Stimulated activated CD4-positive, alpha-beta T cell treated with anti-CD3 and anti-CD28 coated beads, TNF-alpha, amount 100 ng/mL, for 48 hours (primary cell): ENCODE measurements at regions not wholly inside any gene's neighbourhood (a gene's known extent, or its start where the extent isn't known, plus 50 kb on each side); places are given as distances from the start of the nearest gene placed in this dataset.
"Not testable (repeated sequence)": the region's sequence is repeated elsewhere in the genome, so short reads cannot be mapped to it uniquely, and the experiment has no call there.

ENCODE experiments used
- DNase-seq, 3 donors: peaks; one replicate each; pipeline ENCODE4 v3.0.0-alpha.2; 2020; ENCODE audit warnings: low read depth in 3 of 3

DNA sequence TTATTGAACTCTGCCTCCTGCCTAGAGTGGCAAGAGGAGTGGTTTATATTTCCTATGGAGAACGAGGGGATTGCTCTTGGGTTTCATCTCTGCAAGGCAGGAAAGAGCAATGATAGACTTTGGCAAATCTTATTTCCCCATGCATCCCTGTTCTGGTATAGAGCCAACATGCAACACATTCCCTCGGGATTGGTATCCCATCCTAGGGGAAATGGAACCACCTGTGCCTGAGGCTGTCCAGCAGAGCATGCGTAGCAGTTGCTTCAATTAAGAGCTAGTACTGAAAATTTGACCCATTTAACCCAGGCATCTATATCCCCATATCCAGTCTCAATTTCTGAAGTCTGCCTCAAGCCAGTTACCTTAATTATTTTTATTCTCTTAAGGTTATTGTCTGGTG, 205.3 kb downstream of the KCNS3 start:
- DNase-seq = no peak

DNA sequence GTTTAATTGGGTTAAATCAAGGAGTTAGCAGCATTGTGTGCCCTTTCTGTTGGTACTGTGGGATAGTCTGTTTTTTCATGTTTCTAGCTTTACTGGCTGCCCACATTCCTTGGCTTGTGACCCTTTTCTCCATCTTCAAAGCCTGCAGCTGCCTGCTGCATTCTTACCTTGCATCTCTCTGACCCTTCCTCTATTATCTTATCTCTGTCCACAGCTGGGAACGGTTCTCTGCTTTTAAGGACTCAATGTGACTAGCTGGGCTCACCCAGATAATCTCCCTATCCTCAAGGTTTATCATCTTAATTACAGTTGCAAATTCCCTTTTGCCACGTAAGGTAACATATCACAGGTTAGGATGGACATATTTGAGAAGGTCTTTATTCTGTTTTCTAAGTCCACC, 199.7 kb downstream of the KCNS3 start:
- no peak for DNase-seq

DNA sequence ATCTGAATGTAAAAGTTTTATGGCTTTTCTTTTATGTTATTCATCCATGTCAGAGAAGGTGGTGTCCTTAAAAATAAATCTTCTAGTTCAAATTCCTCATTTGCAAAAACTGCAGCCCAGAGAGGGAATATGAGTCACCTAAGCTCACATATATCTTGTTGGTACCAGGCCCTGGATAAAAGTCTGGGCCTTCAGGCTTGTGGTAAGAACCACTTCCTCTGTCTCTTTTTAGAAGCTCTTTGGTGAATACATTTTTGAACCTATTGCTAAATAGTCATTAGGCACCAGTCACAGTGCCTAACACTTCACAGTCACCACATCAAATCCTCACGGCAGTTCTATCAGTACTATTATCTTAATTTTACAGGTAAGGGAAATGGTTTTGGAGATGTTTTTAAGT, 199.2 kb downstream of the KCNS3 start:
- no peak for DNase-seq

DNA sequence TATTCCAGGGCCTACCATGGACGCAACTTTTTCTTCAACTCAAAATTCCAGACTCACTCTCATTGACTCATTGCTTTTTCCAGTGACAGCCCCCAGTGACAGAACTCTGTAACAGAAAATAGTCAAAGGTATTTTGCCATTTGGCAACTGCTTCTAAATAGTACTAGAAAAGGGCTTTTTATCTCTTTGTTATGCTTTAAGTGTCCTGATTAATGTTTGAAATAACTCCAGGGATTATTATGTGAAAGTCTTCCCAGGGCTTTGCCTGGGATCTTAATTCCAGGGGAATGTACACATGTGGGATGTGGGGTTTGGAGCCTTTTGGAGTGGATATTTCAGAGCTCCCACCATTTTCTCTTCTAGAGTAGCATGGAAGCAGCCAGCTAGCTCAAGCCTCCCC, 198.8 kb downstream of the KCNS3 start:
- no peak for DNase-seq

DNA sequence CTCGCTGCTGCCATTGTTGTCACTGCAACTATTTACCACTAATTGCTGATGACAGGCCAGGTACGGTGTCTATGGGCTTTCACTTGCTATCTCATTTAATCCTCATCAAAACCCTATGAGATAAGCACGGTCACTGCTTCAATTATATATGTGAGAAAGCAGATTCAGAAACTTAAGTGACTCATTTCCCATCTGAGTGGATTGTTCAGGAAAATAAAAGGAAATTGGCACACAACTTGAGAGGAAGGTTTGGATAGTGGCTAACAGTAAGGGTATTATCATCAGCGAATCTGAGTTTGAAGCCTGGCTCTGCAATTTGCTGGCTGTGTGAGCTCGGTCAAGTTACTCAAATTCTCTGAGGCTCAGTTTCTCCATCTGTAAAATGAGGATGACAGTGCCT, 196.0 kb downstream of the KCNS3 start:
- DNase-seq = no peak

DNA sequence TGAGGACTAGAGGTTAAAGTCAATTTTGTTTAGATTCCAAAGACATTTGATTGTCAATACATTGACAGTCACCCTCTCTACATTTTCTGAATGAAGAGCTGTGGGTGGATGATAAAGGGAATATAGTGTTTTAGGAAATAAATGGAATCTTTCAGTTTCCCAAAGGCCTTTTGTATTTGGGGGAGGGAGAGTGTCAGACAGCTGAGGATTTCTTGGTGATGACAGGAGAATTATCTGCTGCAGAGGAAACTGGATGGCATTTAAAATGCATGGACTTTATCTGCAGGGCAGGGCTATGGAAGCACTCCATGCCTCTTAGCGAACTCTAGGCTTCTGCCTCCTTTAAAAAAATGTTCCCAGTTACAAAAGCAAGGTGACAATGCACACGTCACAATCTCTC, 195.1 kb downstream of the KCNS3 start:
- no peak for DNase-seq

DNA sequence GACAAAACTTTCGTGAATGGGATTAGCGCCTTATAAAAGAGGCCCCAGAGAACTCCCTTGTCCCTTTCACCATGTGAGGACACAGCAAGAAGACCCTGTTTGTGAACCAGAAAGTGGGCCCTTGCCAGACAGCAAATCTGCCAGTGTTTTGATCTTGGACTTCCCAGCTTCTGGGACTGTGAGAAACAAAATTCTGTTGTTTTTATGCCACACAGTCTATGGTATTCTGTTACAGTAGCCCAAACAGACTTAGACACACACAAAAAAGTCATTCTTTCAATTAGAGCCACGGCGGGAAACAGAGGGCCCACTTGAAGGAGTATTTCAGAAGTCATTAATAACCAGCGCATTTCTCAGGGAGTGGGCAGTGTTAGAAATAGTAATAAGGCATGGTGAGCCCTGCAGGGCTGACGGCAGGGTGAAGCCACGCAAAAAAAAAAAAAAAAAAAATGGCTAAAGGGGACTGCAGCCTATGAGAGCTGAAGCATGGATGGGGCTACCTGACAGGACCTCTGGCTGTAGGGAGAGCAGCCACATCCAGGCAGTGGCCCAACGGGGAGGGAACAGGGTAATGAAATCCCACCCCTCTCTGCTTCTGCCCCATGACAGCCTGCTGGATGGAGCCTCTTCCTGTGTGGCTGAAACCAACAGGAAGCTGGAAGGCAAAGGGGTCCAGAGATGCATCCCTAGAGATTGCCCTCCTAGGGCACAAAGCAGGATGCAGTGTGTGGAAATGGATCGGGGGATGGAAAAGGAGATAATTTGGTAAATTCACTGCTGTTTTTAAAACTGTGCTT, 189.3 kb downstream of the KCNS3 start:
- DNase-seq = no peak

DNA sequence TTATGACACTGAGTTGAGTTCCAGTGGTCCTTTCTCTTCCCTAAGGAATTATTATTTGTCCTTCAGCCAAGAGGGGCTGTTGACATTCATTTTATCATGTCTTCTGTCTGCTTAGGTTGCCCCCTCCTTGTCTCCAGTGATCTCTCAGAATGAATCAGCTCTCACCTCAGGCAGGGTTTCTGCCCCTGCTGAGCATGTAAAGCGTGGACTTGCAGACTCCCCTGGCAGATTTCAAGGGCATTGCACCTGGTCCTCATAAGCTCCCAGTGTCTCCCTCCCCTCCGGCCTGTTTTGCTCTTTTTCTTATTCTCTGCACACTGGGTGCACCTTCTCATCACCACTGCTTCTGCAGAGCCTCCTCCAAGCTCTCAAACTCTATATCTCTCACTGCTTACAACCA, 188.4 kb downstream of the KCNS3 start:
- no peak for DNase-seq

DNA sequence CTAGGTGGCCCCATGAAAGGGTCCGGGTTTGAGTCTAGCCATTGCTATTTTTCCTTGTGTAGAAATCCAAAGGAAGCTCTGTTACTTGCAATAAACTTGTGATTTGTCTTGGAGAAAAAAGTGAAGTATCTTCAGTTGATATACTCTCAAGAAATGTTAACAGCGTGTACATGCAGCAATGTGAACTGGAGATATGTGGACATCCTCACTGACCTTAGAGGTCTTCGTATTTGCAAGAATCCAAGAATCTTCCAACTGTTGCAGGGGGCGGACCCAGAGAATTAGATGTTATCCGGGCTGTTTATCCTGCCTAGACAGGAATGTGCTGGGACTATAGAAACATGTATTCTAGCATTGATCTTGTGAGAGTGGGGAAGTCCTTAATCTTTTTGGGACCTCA, 187.6 kb downstream of the KCNS3 start:
- no peak for DNase-seq

DNA sequence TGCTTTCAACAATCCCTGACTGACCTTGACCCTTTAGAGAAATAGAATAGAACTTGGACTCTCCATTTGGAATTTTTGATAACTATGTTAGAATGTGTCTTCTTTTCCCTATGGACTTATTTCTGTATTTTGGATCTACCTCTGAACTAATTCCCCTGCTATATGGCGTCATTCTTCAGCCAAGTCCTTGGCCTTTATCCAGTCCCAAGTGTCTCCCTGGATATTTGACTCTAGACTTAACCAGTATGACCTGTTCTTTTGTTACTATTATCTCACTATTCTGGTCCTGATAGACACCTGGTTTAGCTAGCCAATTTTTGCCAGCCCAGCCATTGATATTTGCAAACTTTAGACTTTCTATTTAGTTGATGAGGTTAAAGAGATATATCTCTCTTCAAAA, 186.8 kb downstream of the KCNS3 start:
- no peak for DNase-seq

DNA sequence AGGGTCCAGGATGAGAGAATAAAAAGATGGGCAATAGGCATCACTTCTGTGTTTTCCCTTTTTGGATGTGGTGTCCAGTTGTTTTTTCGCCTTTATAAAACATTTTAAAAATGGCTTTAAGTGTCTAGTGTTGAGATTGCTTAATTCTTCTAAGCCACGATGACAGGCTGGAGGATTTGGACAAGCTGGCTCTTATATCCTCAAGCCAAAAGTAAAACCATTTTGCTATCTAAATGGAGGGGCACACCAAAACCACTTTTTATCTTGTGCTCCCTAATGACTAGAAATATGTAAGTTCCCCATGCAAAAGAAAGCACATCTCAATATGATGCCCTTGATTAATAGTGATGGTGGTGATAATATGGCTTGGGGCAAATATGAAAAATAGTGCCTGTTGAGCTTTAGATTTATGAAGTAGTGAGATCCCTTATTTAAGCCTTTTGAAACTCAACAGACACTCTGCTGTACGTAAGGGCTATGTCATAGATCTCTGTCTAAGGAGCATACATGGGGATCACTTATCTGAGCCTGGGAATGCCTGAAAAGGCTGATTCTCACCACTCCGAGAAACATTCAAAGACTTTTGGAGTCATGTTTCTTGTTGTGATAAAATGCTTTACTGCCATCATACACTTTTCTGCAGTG, 185.5 kb downstream of the KCNS3 start:
- DNase-seq = no peak

DNA sequence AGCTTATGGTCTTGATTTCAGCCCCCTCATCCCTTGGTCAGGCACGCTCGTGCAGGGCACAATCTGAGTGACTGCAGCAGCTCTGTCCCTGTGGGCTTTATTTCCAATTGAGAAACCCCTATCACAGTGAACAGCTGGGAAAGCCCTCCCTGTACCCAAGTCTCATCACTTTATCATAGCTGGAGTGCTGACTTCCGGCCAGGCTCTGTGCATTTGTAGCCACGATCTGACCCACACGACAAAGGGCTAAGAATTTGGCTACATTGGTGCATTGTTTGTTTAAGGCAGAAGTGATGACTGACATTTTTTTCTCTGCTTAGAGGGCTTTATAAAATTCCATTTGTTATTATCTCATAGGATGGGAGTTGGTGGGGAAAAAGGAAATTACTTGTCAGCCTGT, 184.4 kb downstream of the KCNS3 start:
- DNase-seq = no peak

DNA sequence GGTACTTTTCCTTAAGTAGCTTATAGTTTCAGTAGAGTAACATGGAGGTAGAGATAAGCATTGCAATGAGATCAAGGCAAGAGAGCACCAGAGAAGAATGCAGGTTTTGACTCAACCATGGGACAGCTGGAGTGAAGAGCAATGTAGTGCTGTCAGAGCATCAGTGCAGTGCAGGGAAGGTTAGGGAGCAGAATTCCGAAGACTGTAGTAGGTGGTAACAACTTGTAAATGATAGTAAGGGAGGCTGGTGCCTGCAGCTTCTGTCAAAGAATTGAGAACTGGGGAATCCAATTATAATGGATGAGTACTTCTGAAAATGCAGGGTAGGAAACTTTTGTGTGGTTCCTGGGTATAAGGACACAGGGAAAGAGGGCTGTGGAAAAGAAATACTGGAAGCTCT, 183.2 kb downstream of the KCNS3 start:
- DNase-seq = no peak

DNA sequence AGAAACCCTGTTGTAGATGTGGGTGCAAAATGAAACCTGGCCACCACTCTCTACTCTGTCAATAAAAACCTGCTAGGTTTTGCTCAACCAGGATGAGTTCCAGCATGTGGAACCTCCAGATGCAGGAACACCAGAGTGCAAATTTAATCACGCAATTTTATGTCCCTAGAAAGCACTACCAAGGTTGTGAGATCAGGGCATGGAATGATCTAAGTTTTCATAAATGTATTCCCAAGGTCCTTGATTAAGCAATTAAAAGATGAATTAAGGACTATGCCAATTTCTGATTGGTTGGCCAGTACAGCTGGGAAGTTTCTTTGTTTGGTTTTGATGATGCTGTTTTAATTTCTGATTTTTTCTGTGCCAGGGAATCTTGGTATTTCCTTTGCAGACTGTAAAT, 179.2 kb downstream of the KCNS3 start:
- DNase-seq = no peak

DNA sequence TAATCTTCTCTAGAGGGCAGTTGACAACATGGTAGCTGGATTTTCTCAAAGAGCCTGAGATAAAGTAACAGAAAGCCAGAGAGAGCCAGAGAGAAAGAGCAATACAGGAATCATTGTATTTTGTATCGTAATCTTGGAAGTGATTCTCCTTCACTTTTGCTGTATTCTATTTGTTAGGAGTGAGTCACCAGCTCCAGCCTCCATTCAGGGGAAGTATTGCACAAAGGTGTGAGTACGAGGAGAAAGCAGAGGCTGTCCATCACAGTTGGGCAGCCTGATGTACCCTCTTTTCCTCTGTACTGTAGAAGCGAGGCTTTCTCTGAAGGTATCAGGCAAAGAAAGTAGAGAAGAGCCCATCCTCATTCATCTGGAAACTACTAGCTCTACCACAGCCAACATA, 176.8 kb downstream of the KCNS3 start:
- no peak for DNase-seq

DNA sequence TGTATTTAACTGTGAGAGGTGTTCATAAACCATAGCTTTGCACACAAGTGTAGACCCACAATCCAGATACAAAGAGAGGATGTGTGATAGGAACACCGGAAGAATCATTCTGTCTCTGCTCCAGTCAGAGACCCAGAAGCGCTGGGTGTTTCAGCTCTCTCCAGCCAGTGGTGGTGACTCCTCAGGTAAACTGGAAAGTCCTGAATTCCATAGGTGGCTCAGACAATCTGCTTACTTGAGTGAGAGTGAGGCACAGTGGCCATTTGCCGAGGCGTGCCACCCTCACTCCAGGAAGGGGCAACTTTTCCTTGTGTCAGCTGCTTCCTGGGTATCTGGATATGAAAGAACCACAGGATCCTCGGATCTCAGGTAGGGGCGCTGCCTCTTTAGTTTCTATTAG, 171.5 kb downstream of the KCNS3 start:
- DNase-seq = no peak

DNA sequence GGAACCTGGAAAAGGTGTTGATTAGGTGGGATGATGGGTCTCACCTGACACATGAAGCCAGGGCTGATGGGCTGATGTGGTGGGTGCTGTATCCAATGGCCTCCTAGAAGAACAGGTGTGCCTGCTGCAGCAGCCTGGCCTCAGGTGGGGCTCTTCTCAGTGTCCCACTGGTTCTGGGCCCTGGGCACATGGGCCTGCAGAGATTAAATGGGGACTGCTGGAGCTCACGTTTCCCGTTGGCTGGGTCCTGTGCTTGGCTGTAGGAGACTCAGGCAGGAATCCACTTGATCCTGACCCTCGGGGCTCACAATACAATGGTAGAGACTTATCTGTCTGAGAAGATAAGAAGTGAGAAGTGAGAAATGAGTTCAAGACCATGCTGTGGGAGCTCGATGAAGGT, 170.9 kb downstream of the KCNS3 start:
- DNase-seq = no peak

DNA sequence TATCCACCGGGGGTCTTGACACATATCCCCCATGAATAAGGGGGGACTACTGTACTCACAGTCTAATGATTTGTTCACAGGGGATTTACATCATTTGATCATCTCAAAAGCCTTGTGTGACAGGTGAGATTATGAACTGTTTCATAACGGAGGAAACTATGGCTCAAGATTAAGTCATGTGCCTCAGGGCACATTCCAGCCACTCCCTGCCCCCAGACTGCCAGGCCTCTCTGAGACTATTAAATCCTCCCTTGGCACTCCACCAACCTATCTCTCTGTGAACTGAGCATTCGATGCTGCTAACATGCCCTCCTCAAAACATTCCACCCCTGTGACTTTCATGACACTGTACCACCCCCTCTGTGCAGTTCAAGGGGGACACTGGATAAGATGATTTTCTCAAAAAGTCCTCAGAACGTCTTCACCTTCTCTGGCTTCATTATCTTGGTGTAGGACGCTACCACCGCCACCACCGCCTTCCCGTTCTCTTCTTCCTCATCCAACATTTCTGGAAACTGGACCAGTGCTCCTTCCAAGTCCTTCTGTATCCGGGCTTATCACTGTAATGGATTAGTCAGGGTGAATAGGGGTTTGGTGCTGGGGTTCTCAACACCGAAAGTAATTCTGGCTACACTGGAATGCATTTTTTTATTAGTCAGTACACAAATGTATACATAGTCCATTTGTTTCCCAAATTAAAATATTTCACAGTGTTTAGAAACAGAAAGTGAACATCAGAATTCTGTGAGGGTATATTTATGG, 169.6 kb downstream of the KCNS3 start:
- DNase-seq = no peak

DNA sequence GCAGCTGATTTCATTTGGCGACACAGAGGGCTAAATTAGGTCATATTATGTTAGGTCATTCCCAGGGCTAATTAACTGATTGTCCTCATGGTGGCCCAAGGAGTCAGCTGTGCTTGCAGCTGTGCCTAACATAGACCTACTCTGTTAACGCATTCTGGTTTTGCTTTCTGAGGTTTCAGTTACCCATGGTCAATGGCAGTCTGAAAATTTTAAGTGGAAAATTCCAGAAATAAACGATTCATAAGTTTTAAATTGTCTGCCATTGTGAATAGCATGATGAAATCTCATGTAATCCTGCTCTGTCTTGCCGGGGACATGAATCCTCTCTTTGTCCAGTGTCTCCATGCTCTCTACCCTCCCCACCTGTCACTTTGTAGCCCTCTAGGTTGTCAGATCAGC, 168.7 kb downstream of the KCNS3 start:
- DNase-seq = no peak

DNA sequence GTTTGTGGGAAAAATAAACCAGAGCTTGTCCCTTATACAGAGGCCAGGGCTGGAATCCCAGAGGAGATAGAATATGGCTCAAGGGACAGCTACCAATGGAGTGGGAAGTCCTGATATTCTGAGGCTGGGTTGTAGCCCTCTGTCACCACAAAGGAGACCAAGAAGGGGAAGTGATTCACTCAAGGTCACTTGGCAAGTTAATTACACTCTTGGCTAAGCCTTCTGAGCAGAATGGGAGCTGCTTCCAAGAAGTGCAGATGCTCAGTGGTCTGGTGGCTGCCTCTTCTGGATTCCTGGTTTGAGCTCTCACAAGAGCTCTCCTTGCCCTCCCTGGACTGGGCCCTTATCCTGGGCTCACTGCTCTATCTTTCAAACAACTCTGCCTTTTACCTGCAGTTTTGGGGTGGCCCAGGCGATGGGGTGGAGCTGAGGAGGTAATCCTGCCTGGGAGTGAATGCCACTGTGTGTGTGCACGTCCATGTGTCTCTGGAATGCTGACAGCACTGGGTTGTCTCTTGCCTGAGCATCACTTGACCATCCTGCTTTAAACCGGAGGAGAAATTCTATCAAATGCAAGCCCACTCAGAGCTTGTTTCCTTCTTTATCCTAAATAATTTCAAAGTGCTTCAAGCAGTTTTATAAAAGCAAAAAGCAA, 168.2 kb downstream of the KCNS3 start:
- DNase-seq = no peak

DNA sequence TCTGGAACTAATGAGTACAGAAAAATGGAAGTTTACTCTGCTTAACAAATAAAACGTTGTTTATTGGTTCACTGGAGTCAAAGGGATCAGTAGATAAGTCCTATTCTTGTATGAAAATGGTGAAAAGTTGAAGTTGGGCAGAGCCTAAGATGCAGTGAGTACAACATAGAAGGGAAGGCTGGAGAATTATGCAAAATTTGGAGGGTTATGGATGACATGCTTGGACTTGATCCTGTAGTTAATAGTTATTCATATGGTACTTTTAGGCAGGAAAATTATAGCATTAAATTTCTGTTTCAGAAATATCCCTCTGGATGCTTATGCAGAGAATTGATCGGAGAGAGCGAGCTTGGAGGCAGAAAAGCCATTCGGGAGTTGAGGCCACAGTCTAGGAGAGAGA, 167.6 kb downstream of the KCNS3 start:
- DNase-seq = no peak

DNA sequence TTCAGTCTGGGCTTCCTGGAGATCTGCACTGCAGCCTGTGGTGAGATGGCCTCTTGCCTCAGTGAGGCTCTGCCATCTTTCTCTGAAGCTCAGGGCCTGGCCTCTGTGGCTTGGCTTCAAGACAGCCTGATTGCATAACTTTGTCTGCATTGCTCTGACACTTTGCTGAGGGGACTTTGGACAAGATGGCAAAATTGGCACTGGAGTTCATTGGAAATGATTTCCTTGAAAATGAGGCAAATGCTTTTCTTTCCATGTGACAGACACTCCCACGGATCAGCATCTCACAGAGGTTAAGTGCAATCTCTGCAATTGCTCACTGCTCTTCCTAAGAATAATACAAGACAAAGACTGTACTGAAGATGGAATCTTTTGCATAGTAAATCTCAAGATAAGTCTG, 166.8 kb downstream of the KCNS3 start:
- no peak for DNase-seq

DNA sequence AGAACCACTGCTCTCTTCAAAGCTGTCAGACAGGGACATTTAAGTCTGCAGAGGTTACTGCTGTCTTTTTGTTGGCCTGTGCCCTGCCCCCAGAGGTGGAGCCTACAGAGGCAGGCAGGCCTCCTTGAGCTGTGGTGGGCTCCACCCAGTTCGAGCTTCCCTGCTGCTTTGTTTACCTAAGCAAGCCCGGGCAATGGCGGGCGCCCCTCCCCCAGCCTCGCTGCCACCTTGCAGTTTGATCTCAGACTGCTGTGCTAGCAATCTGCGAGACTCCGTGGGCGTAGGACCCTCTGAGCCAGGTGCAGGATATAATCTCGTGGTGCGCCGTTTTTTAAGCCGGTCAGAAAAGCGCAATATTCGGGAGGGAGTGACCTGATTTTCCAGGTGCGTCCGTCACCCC, 138.9 kb downstream of the KCNS3 start:
- DNase-seq = not testable (repeated sequence)
